ENCODE measurements at regions not wholly inside any gene's neighbourhood (a gene's known extent, or its start where the extent isn't known, plus 50 kb on each side); places are given as distances from the start of the nearest gene placed in this dataset.

DNA sequence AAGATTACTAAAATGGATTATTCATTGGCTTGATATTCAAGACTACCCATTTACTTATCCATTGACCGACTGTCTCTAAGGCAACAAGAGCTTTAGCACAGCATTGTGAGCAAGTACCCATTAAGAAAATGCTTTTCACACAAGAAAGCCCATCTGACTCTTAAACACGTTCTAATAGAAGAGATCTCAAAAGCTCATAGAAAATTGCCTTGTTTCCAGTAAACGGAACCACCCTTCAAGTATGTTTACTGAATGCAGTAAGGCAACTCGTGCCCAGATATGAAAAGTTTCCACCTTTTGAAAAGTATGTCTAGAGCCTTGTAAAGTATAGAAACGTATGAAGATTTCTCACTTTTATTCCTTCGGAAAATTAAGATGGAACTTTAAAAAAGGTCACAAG lies 655.3 kb upstream of the ALCAM start:
- no peak for TF ChIP-seq CTCF (IDR thresholded peaks at IDR 0.05)
- TF ChIP-seq POLR2AphosphoS5 (IDR thresholded peaks at IDR 0.05; ENCODE audit: low read depth, low read length) = no peak
- TF ChIP-seq, protein P1, sequence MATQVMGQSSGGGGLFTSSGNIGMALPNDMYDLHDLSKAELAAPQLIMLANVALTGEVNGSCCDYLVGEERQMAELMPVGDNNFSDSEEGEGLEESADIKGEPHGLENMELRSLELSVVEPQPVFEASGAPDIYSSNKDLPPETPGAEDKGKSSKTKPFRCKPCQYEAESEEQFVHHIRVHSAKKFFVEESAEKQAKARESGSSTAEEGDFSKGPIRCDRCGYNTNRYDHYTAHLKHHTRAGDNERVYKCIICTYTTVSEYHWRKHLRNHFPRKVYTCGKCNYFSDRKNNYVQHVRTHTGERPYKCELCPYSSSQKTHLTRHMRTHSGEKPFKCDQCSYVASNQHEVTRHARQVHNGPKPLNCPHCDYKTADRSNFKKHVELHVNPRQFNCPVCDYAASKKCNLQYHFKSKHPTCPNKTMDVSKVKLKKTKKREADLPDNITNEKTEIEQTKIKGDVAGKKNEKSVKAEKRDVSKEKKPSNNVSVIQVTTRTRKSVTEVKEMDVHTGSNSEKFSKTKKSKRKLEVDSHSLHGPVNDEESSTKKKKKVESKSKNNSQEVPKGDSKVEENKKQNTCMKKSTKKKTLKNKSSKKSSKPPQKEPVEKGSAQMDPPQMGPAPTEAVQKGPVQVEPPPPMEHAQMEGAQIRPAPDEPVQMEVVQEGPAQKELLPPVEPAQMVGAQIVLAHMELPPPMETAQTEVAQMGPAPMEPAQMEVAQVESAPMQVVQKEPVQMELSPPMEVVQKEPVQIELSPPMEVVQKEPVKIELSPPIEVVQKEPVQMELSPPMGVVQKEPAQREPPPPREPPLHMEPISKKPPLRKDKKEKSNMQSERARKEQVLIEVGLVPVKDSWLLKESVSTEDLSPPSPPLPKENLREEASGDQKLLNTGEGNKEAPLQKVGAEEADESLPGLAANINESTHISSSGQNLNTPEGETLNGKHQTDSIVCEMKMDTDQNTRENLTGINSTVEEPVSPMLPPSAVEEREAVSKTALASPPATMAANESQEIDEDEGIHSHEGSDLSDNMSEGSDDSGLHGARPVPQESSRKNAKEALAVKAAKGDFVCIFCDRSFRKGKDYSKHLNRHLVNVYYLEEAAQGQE (IDR thresholded peaks at IDR 0.05; ENCODE audit: insufficient read depth in 1 of 2, low read depth in 2 of 2, low read length in 1 of 2) = no peak
- no peak for TF ChIP-seq SIN3A (IDR thresholded peaks at IDR 0.05; ENCODE audit: borderline replicate concordance, insufficient read depth, low read depth, low read length)
